Central memory CD8-positive, alpha-beta T cell (primary cell): ENCODE measurements at regions not wholly inside any gene's neighbourhood (a gene's known extent, or its start where the extent isn't known, plus 50 kb on each side); places are given as distances from the start of the nearest gene placed in this dataset.

Experiments
- ATAC-seq: fragments of 150-1000 bp; cut with Tn5 transposase; replicated peaks from 2 replicates; pipeline ENCODE4 v1.10.0; 2022; ENCODE audit warnings: mild to moderate bottlenecking, moderate FRiP score, moderate number of reproducible peaks; ENCODE audit not compliant: poor library complexity, severe bottlenecking; ENCODE audit errors: extremely low read depth
- DNase-seq, 2 donors: peaks; one replicate each; pipeline ENCODE4 v3.0.0; 2021; ENCODE audit warnings: low spot score in 2 of 2
- H3K27ac Mint-ChIP-seq: one replicate; pipeline ENCODE4 v1.8.0; 2022; ENCODE audit warnings: low read depth, mild to moderate bottlenecking, moderate library complexity, mixed read lengths
- H3K27me3 Mint-ChIP-seq: one replicate; pipeline ENCODE4 v1.8.0; 2022; ENCODE audit warnings: mixed read lengths
- H3K36me3 Mint-ChIP-seq: one replicate; pipeline ENCODE4 v1.8.0; 2022; ENCODE audit warnings: mild to moderate bottlenecking, moderate library complexity, mixed read lengths; ENCODE audit not compliant: insufficient read depth
- H3K4me1 Mint-ChIP-seq: one replicate; pipeline ENCODE4 v1.8.0; 2022; ENCODE audit warnings: mixed read lengths
- H3K4me3 Mint-ChIP-seq: one replicate; pipeline ENCODE4 v1.8.0; 2022; ENCODE audit warnings: mild to moderate bottlenecking, moderate library complexity, mixed read lengths
- H3K9me3 Mint-ChIP-seq: one replicate; pipeline ENCODE4 v1.8.0; 2022; ENCODE audit warnings: mixed read lengths

- no peaks in the 10 kb centered on the region for H3K4me1 Mint-ChIP-seq
- H3K4me3 Mint-ChIP-seq = no peak overlapping the region
- DNase-seq (no peak), ATAC-seq (no peak)
- H3K27ac Mint-ChIP-seq = no peak overlapping the region
- no peaks in the 10 kb centered on the region for H3K36me3 Mint-ChIP-seq
- no peaks in the 10 kb centered on the region for H3K9me3 Mint-ChIP-seq
- H3K27me3 Mint-ChIP-seq = peaks cover 7% of the 10 kb centered on the region
These were observed 141.5 kb upstream of the UBASH3B start for GRCh38 chr11:122513997-122514396.

- H3K9me3 Mint-ChIP-seq = no peaks in the 10 kb centered on the region
- H3K27ac Mint-ChIP-seq = no peak overlapping the region
- H3K4me1 Mint-ChIP-seq = no peaks in the 10 kb centered on the region
- H3K36me3 Mint-ChIP-seq = no peaks in the 10 kb centered on the region
- no peak for DNase-seq
- ATAC-seq = no peak
- H3K4me3 Mint-ChIP-seq = no peak overlapping the region
- H3K27me3 Mint-ChIP-seq = peaks cover under 1% of the 10 kb centered on the region
These were observed 142.2 kb upstream of the UBASH3B start for GRCh38 chr11:122513328-122513727.

GRCh38 chr11:122512688-122513087 is 142.8 kb upstream of the UBASH3B start:
- no peaks in the 10 kb centered on the region for H3K36me3 Mint-ChIP-seq
- H3K27ac Mint-ChIP-seq = no peak overlapping the region
- no peaks in the 10 kb centered on the region for H3K9me3 Mint-ChIP-seq
- H3K4me1 Mint-ChIP-seq = no peaks in the 10 kb centered on the region
- peaks cover 3% of the 10 kb centered on the region for H3K27me3 Mint-ChIP-seq
- H3K4me3 Mint-ChIP-seq = no peak overlapping the region
- ATAC-seq (no peak), DNase-seq (no peak)

GRCh38 chr11:122509899-122510298 is 145.6 kb upstream of the UBASH3B start:
- no peak for ATAC-seq
- Mint-ChIP-seq H3K4me1 (no peaks in the 10 kb centered on the region), H3K9me3 (no peaks in the 10 kb centered on the region), H3K27me3 (peaks cover 31% of the 10 kb centered on the region), H3K4me3 (no peak overlapping the region), H3K36me3 (no peaks in the 10 kb centered on the region), H3K27ac (no peak overlapping the region)
- DNase-seq = no peak

- no peak overlapping the region for H3K27ac Mint-ChIP-seq
- peaks cover 35% of the 10 kb centered on the region for H3K27me3 Mint-ChIP-seq
- no peak for ATAC-seq
- H3K4me3 Mint-ChIP-seq = no peak overlapping the region
- H3K36me3 Mint-ChIP-seq = no peaks in the 10 kb centered on the region
- no peak for DNase-seq
- H3K4me1 Mint-ChIP-seq = no peaks in the 10 kb centered on the region
- no peaks in the 10 kb centered on the region for H3K9me3 Mint-ChIP-seq
These were observed 146.4 kb upstream of the UBASH3B start for GRCh38 chr11:122509091-122509490.

- ATAC-seq = no peak
These were observed 150.1 kb upstream of the UBASH3B start for GRCh38 chr11:122505304-122506006.

GRCh38 chr11:122494221-122494620 is 161.3 kb upstream of the UBASH3B start:
- Mint-ChIP-seq H3K4me3 (no peak overlapping the region), H3K27me3 (peaks cover 51% of the 10 kb centered on the region), H3K27ac (no peak overlapping the region), H3K9me3 (no peaks in the 10 kb centered on the region), H3K36me3 (no peaks in the 10 kb centered on the region), H3K4me1 (no peaks in the 10 kb centered on the region)
- DNase-seq = no peak
- no peak for ATAC-seq

More at GRCh38 chr11:122505304-122506006, 150.1 kb upstream of the UBASH3B start:
- Mint-ChIP-seq H3K27me3 (peaks cover 50% of the 10 kb centered on the region), H3K27ac (no peak overlapping the region), H3K9me3 (no peaks in the 10 kb centered on the region), H3K36me3 (no peaks in the 10 kb centered on the region), H3K4me3 (no peak overlapping the region), H3K4me1 (no peaks in the 10 kb centered on the region)
- DNase-seq = no peak

- H3K36me3 Mint-ChIP-seq = no peaks in the 10 kb centered on the region
- H3K9me3 Mint-ChIP-seq = no peaks in the 10 kb centered on the region
- H3K4me1 Mint-ChIP-seq = no peaks in the 10 kb centered on the region
- DNase-seq = no peak
- H3K27me3 Mint-ChIP-seq = peaks cover 62% of the 10 kb centered on the region
- no peak overlapping the region for H3K4me3 Mint-ChIP-seq
- no peak overlapping the region for H3K27ac Mint-ChIP-seq
- ATAC-seq = no peak
These were observed 164.0 kb upstream of the UBASH3B start for GRCh38 chr11:122491509-122491908.

GRCh38 chr11:122488892-122489706 is 166.4 kb upstream of the UBASH3B start:
- Mint-ChIP-seq H3K27ac (no peak overlapping the region), H3K9me3 (no peaks in the 10 kb centered on the region)

GRCh38 chr11:122487669-122488068 is 167.9 kb upstream of the UBASH3B start:
- ATAC-seq (no peak), DNase-seq (no peak)
- peaks cover 12% of the 10 kb centered on the region for H3K9me3 Mint-ChIP-seq
- H3K4me1 Mint-ChIP-seq = no peaks in the 10 kb centered on the region
- H3K4me3 Mint-ChIP-seq = no peak overlapping the region
- no peaks in the 10 kb centered on the region for H3K36me3 Mint-ChIP-seq
- H3K27ac Mint-ChIP-seq = no peak overlapping the region
- H3K27me3 Mint-ChIP-seq = peaks cover 54% of the 10 kb centered on the region

More at GRCh38 chr11:122488892-122489706, 166.4 kb upstream of the UBASH3B start:
- DNase-seq (no peak), ATAC-seq (no peak)
- Mint-ChIP-seq H3K36me3 (no peaks in the 10 kb centered on the region), H3K27me3 (peaks cover 61% of the 10 kb centered on the region), H3K4me1 (no peaks in the 10 kb centered on the region), H3K4me3 (no peak overlapping the region)

- ATAC-seq = no peak
These were observed 168.6 kb upstream of the UBASH3B start for GRCh38 chr11:122486793-122487495.

GRCh38 chr11:122478986-122479385 is 176.5 kb upstream of the UBASH3B start:
- H3K27me3 Mint-ChIP-seq = peaks cover 33% of the 10 kb centered on the region
- DNase-seq (no peak), ATAC-seq (no peak)
- H3K27ac Mint-ChIP-seq = no peak overlapping the region
- no peaks in the 10 kb centered on the region for H3K36me3 Mint-ChIP-seq
- peaks cover 23% of the 10 kb centered on the region for H3K9me3 Mint-ChIP-seq
- no peaks in the 10 kb centered on the region for H3K4me1 Mint-ChIP-seq
- H3K4me3 Mint-ChIP-seq = no peak overlapping the region

More at GRCh38 chr11:122486793-122487495, 168.6 kb upstream of the UBASH3B start:
- H3K4me3 Mint-ChIP-seq = no peak overlapping the region
- H3K4me1 Mint-ChIP-seq = no peaks in the 10 kb centered on the region
- H3K27me3 Mint-ChIP-seq = peaks cover 48% of the 10 kb centered on the region
- H3K27ac Mint-ChIP-seq = no peak overlapping the region
- peaks cover 15% of the 10 kb centered on the region for H3K9me3 Mint-ChIP-seq
- DNase-seq = no peak
- H3K36me3 Mint-ChIP-seq = no peaks in the 10 kb centered on the region
